ENCODE measurements at regions not wholly inside any gene's neighbourhood (a gene's known extent, or its start where the extent isn't known, plus 50 kb on each side); places are given as distances from the start of the nearest gene placed in this dataset.
A peak's percentile ranks its signal among the peaks of the same experiment; 100 is the strongest.

DNA sequence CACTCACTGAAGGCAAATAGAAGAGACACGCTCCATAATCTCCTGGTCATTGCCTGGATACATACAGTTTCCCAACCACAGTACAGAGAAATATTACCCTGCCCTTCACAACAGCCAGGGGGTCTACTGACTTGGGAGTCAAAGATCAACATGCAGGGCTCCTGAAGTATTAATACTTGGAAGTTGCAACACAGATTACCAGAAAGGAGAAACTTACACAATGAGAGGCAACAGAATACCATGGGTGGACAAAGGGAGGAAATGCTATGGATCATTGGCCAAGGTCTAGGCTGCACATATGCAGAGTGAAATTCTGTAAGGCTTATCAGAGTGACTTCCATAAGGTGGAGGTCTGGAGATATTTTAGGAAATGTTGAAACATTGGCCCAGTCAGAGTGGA is 267.9 kb upstream of the FAT3 start:
- intact Hi-C loops (cut with DNase I): no loop called here
- no peak for ATAC-seq
- Histone ChIP-seq H3K4me1 (no peaks in the 10 kb centered on the region), H3K27me3 (no peaks in the 10 kb centered on the region), H3K36me3 (no peaks in the 10 kb centered on the region), H3K9me3 (peaks cover 0 to 5% (median 0%) of the 10 kb centered on the region in 4 donors), H3K27ac (no peak overlapping the region), H3K4me3 (no peak overlapping the region)
- no peak for DNase-seq
- WGBS (ENCODE audit: insufficient coverage, low coverage, low lambda C conversion rate, missing lambda C conversion rate): 73% methylated on average over 1 of the region's 1 CpG
- no peak for TF ChIP-seq POLR2A (IDR thresholded peaks at IDR 0.05)
- TF ChIP-seq, protein P1, sequence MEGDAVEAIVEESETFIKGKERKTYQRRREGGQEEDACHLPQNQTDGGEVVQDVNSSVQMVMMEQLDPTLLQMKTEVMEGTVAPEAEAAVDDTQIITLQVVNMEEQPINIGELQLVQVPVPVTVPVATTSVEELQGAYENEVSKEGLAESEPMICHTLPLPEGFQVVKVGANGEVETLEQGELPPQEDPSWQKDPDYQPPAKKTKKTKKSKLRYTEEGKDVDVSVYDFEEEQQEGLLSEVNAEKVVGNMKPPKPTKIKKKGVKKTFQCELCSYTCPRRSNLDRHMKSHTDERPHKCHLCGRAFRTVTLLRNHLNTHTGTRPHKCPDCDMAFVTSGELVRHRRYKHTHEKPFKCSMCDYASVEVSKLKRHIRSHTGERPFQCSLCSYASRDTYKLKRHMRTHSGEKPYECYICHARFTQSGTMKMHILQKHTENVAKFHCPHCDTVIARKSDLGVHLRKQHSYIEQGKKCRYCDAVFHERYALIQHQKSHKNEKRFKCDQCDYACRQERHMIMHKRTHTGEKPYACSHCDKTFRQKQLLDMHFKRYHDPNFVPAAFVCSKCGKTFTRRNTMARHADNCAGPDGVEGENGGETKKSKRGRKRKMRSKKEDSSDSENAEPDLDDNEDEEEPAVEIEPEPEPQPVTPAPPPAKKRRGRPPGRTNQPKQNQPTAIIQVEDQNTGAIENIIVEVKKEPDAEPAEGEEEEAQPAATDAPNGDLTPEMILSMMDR (IDR thresholded peaks at IDR 0.05): no peak

DNA sequence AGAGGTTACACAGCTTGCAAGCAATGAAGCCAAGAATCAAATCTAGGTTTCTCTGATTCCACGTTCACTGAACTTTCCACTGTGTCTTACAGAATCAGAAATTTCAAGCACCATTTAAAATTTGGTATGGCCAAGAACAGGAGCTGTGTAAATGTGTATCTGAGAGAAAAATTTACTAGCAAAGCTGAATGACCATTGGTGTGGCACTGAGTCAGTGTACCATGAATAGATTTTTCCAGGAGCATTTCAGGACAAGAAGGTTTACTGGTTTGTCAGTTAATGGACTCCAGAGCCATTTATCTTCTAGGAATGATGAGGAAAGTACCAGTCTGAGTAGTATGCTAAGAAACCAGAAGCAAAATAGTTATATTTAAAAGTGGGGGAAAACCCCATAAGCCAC is 269.4 kb upstream of the FAT3 start:
- TF ChIP-seq POLR2A (IDR thresholded peaks at IDR 0.05): no peak
- TF ChIP-seq, protein P1 (IDR thresholded peaks at IDR 0.05): no peak
- WGBS (ENCODE audit: insufficient coverage, low coverage, low lambda C conversion rate, missing lambda C conversion rate): 58% methylated on average over 1 of the region's 1 CpG

DNA sequence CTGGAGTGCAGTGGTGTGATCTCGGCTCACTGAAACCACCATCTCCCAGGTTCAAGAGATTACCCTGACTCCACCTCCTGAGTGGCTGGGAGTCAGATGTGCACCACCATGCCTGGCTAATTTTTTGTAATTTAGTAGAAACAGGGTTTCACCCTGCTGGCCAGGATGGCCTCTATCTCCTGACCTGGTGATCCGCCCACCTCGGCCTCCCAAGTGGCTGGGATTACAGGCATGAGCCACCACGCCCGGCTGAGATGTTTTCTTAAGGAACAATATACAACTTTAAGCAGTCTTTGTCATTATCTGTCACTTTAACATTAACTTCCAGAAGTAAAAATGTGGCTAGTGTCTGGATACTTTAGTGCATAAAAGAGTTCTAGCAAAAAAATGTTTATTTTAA is 272.6 kb upstream of the FAT3 start:
- Histone ChIP-seq H3K4me3 (no peak overlapping the region), H3K27ac (no peak overlapping the region), H3K9me3 (no peaks in the 10 kb centered on the region), H3K4me1 (no peaks in the 10 kb centered on the region), H3K27me3 (no peaks in the 10 kb centered on the region), H3K36me3 (no peaks in the 10 kb centered on the region)
- DNase-seq: no peak
- intact Hi-C loops (cut with DNase I): no loop called here
- WGBS (ENCODE audit: insufficient coverage, low coverage, low lambda C conversion rate, missing lambda C conversion rate): 86% methylated on average over 4 of the region's 5 CpGs
- no peak for TF ChIP-seq POLR2A (IDR thresholded peaks at IDR 0.05)
- TF ChIP-seq, protein P1 (IDR thresholded peaks at IDR 0.05): no peak
- no peak for ATAC-seq

More for the DNA sequence above, 269.4 kb upstream of the FAT3 start:
- Histone ChIP-seq H3K4me1 (no peaks in the 10 kb centered on the region), H3K27ac (no peak overlapping the region), H3K4me3 (no peak overlapping the region), H3K27me3 (no peaks in the 10 kb centered on the region), H3K36me3 (no peaks in the 10 kb centered on the region), H3K9me3 (no peaks in the 10 kb centered on the region)
- intact Hi-C loops (cut with DNase I): no loop called here
- DNase-seq (no peak), ATAC-seq (no peak)

DNA sequence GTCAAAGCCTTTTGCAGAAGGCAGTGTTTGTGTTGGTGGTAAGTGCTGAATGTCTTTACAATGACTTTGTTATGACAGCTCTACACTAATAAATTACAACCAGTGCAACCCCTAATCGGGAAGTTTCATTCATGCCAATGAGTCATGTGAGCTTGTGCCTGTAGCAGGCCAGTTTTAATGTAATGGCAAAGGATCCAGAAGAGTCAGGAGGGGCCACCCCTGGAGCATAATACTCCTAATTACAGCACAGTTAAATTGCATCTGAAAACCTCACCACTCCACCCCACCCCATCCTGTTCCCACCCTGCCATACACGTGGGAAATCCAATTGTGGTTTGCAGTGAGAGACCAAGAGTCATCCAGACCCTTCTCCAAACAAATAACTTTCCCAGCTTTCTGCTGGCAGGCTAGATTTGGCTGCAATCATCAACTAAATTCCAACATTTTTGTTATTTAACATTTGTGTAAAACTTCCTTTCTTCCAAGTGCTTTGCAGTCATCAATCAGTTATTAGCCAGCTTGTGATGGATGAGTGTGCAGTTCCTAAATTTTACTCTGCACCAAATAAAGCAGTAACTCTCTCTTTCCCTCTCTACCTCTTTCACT is 277.3 kb upstream of the FAT3 start:
- ATAC-seq (peak in 1 of 4 donors; percentile 21), DNase-seq (no peak)
- H3K27ac ChIP-seq: no peak overlapping the region
- TF ChIP-seq, protein P1 (IDR thresholded peaks at IDR 0.05): no peak
- no peak for TF ChIP-seq POLR2A (IDR thresholded peaks at IDR 0.05)
- no peaks in the 10 kb centered on the region for H3K9me3 ChIP-seq
- WGBS (ENCODE audit: insufficient coverage, low coverage, low lambda C conversion rate, missing lambda C conversion rate): 17% methylated on average over 1 of the region's 2 CpGs
- no peaks in the 10 kb centered on the region for H3K36me3 ChIP-seq
- no peak overlapping the region for H3K4me3 ChIP-seq
- H3K4me1 ChIP-seq: peaks cover 0 to 10% (median 0%) of the 10 kb centered on the region in 4 donors
- no peaks in the 10 kb centered on the region for H3K27me3 ChIP-seq
- intact Hi-C loops (cut with DNase I): no loop called here
